HG03571 (cell line): ENCODE measurements at regions not wholly inside any gene's neighbourhood (a gene's known extent, or its start where the extent isn't known, plus 50 kb on each side); places are given as distances from the start of the nearest gene placed in this dataset.
"Not testable (repeated sequence)": the region's sequence is repeated elsewhere in the genome, so short reads cannot be mapped to it uniquely, and the experiment has no call there.

Source experiments
- ATAC-seq: cut with Tn5 transposase; IDR thresholded peaks from one replicate; pipeline ENCODE4 v1.9.1; 2021; ENCODE audit not compliant: unreplicated experiment

- ATAC-seq: no peak
Observed at GRCh38 chr3:188972310-188972709, 199.5 kb upstream of the TPRG1 start.

- no peak for ATAC-seq
Observed at GRCh38 chr3:188974856-188975599, 196.7 kb upstream of the TPRG1 start.

- ATAC-seq: no peak
Observed at GRCh38 chr3:188975600-188976314, 196.0 kb upstream of the TPRG1 start.

- ATAC-seq: no peak
Observed at GRCh38 chr3:188976407-188976806, 195.4 kb upstream of the TPRG1 start.

GRCh38 chr3:188978421-188979171 is 193.2 kb upstream of the TPRG1 start:
- no peak for ATAC-seq

- no peak for ATAC-seq
Observed at GRCh38 chr3:188979248-188979647, 192.5 kb upstream of the TPRG1 start.

- no peak for ATAC-seq
Observed at GRCh38 chr3:188979669-188980310, 192.0 kb upstream of the TPRG1 start.

- ATAC-seq: no peak
Observed at GRCh38 chr3:188993181-188993580, 178.6 kb upstream of the TPRG1 start.

GRCh38 chr3:189001559-189001958 is 170.2 kb upstream of the TPRG1 start:
- ATAC-seq: no peak

GRCh38 chr3:189003410-189003809 is 168.4 kb upstream of the TPRG1 start:
- ATAC-seq: no peak

- no peak for ATAC-seq
Observed at GRCh38 chr3:189013224-189013888, 158.4 kb upstream of the TPRG1 start.

- ATAC-seq: no peak
Observed at GRCh38 chr3:189014526-189014925, 157.2 kb upstream of the TPRG1 start.

GRCh38 chr3:189022576-189023466 is 148.9 kb upstream of the TPRG1 start:
- ATAC-seq: not testable (repeated sequence)

- ATAC-seq: no peak
Observed at GRCh38 chr3:189025866-189026265, 145.9 kb upstream of the TPRG1 start.

- ATAC-seq: no peak
Observed at GRCh38 chr3:189027626-189028155, 144.1 kb upstream of the TPRG1 start.

- no peak for ATAC-seq
Observed at GRCh38 chr3:189038773-189039745, 132.7 kb upstream of the TPRG1 start.

GRCh38 chr3:189040656-189041335 is 131.0 kb upstream of the TPRG1 start:
- no peak for ATAC-seq
